ENCODE measurements at regions not wholly inside any gene's neighbourhood (a gene's known extent, or its start where the extent isn't known, plus 50 kb on each side); places are given as distances from the start of the nearest gene placed in this dataset.

- no peaks in the 10 kb centered on the region for H3K9me3 ChIP-seq (ENCODE audit: control insufficient read depth in 2 of 2, low read length in 2 of 2)
- peak overlapping the region in 1 of 2 donors; percentile 11 for H3K9ac ChIP-seq (ENCODE audit: low read depth in 1 of 2, low read length in 2 of 2)
- peaks cover 18 to 22% of the 10 kb centered on the region in 2 donors for H3K4me1 ChIP-seq (ENCODE audit: control insufficient read depth in 2 of 2, insufficient read depth in 2 of 2, low read length in 2 of 2)
- H3K36me3 ChIP-seq (ENCODE audit: control insufficient read depth in 2 of 2, insufficient read depth in 2 of 2, low read length in 2 of 2), result no peaks in the 10 kb centered on the region
- H3K27ac ChIP-seq (ENCODE audit: low read depth in 2 of 2, low read length in 2 of 2), result peak overlapping the region in 1 of 2 donors; percentile 27
- no peaks in the 10 kb centered on the region for H3K27me3 ChIP-seq (ENCODE audit: control insufficient read depth in 2 of 2, insufficient read depth in 2 of 2, low read length in 2 of 2)
- H3K4me3 ChIP-seq (ENCODE audit: low read length in 2 of 2), result no peak overlapping the region
These were observed 127.9 kb upstream of the LGALSL start for GRCh38 chr2:64325852-64326577.

- no peak overlapping the region for H3K9ac ChIP-seq (ENCODE audit: low read depth in 1 of 2, low read length in 2 of 2)
- no peaks in the 10 kb centered on the region for H3K27me3 ChIP-seq (ENCODE audit: control insufficient read depth in 2 of 2, insufficient read depth in 2 of 2, low read length in 2 of 2)
- no peak overlapping the region for H3K27ac ChIP-seq (ENCODE audit: low read depth in 2 of 2, low read length in 2 of 2)
- peaks cover 18 to 23% of the 10 kb centered on the region in 2 donors for H3K4me1 ChIP-seq (ENCODE audit: control insufficient read depth in 2 of 2, insufficient read depth in 2 of 2, low read length in 2 of 2)
- H3K4me3 ChIP-seq (ENCODE audit: low read length in 2 of 2), result no peak overlapping the region
- no peaks in the 10 kb centered on the region for H3K36me3 ChIP-seq (ENCODE audit: control insufficient read depth in 2 of 2, insufficient read depth in 2 of 2, low read length in 2 of 2)
- no peaks in the 10 kb centered on the region for H3K9me3 ChIP-seq (ENCODE audit: control insufficient read depth in 2 of 2, low read length in 2 of 2)
These were observed 127.3 kb upstream of the LGALSL start for GRCh38 chr2:64326578-64327050.

GRCh38 chr2:64327129-64327509 lies 126.8 kb upstream of the LGALSL start:
- Histone ChIP-seq H3K4me1 (ENCODE audit: control insufficient read depth in 2 of 2, insufficient read depth in 2 of 2, low read length in 2 of 2) (peaks cover 18 to 23% of the 10 kb centered on the region in 2 donors), H3K27ac (ENCODE audit: low read depth in 2 of 2, low read length in 2 of 2) (peak overlapping the region; percentile 12 to 29), H3K9ac (ENCODE audit: low read depth in 1 of 2, low read length in 2 of 2) (peak overlapping the region in 1 of 2 donors; percentile 24)

GRCh38 chr2:64327510-64328414 lies 126.2 kb upstream of the LGALSL start:
- peak overlapping the region; percentile 24 to 31 for H3K9ac ChIP-seq (ENCODE audit: low read depth in 1 of 2, low read length in 2 of 2)
- H3K27me3 ChIP-seq (ENCODE audit: control insufficient read depth in 2 of 2, insufficient read depth in 2 of 2, low read length in 2 of 2), result no peaks in the 10 kb centered on the region
- no peaks in the 10 kb centered on the region for H3K9me3 ChIP-seq (ENCODE audit: control insufficient read depth in 2 of 2, low read length in 2 of 2)
- H3K36me3 ChIP-seq (ENCODE audit: control insufficient read depth in 2 of 2, insufficient read depth in 2 of 2, low read length in 2 of 2), result no peaks in the 10 kb centered on the region
- H3K4me1 ChIP-seq (ENCODE audit: control insufficient read depth in 2 of 2, insufficient read depth in 2 of 2, low read length in 2 of 2), result peaks cover 18 to 23% of the 10 kb centered on the region in 2 donors
- H3K27ac ChIP-seq (ENCODE audit: low read depth in 2 of 2, low read length in 2 of 2), result peak overlapping the region; percentile 12 to 54
- H3K4me3 ChIP-seq (ENCODE audit: low read length in 2 of 2), result peak overlapping the region in 1 of 2 donors; percentile 56

More at GRCh38 chr2:64327129-64327509, 126.8 kb upstream of the LGALSL start:
- no peaks in the 10 kb centered on the region for H3K27me3 ChIP-seq (ENCODE audit: control insufficient read depth in 2 of 2, insufficient read depth in 2 of 2, low read length in 2 of 2)
- no peaks in the 10 kb centered on the region for H3K36me3 ChIP-seq (ENCODE audit: control insufficient read depth in 2 of 2, insufficient read depth in 2 of 2, low read length in 2 of 2)
- H3K4me3 ChIP-seq (ENCODE audit: low read length in 2 of 2), result peak overlapping the region in 1 of 2 donors; percentile 56
- no peaks in the 10 kb centered on the region for H3K9me3 ChIP-seq (ENCODE audit: control insufficient read depth in 2 of 2, low read length in 2 of 2)

GRCh38 chr2:64328415-64328722 lies 125.6 kb upstream of the LGALSL start:
- Histone ChIP-seq H3K9me3 (ENCODE audit: control insufficient read depth in 2 of 2, low read length in 2 of 2) (no peaks in the 10 kb centered on the region), H3K9ac (ENCODE audit: low read depth in 1 of 2, low read length in 2 of 2) (no peak overlapping the region), H3K4me3 (ENCODE audit: low read length in 2 of 2) (no peak overlapping the region), H3K27ac (ENCODE audit: low read depth in 2 of 2, low read length in 2 of 2) (peak overlapping the region in 1 of 2 donors; percentile 54), H3K4me1 (ENCODE audit: control insufficient read depth in 2 of 2, insufficient read depth in 2 of 2, low read length in 2 of 2) (peaks cover 18 to 23% of the 10 kb centered on the region in 2 donors), H3K36me3 (ENCODE audit: control insufficient read depth in 2 of 2, insufficient read depth in 2 of 2, low read length in 2 of 2) (no peaks in the 10 kb centered on the region), H3K27me3 (ENCODE audit: control insufficient read depth in 2 of 2, insufficient read depth in 2 of 2, low read length in 2 of 2) (no peaks in the 10 kb centered on the region)

- Histone ChIP-seq H3K9ac (ENCODE audit: low read depth in 1 of 2, low read length in 2 of 2) (no peak overlapping the region), H3K9me3 (ENCODE audit: control insufficient read depth in 2 of 2, low read length in 2 of 2) (no peaks in the 10 kb centered on the region), H3K4me3 (ENCODE audit: low read length in 2 of 2) (no peak overlapping the region), H3K27ac (ENCODE audit: low read depth in 2 of 2, low read length in 2 of 2) (no peak overlapping the region), H3K27me3 (ENCODE audit: control insufficient read depth in 2 of 2, insufficient read depth in 2 of 2, low read length in 2 of 2) (no peaks in the 10 kb centered on the region), H3K36me3 (ENCODE audit: control insufficient read depth in 2 of 2, insufficient read depth in 2 of 2, low read length in 2 of 2) (no peaks in the 10 kb centered on the region), H3K4me1 (ENCODE audit: control insufficient read depth in 2 of 2, insufficient read depth in 2 of 2, low read length in 2 of 2) (peaks cover 18 to 23% of the 10 kb centered on the region in 2 donors)
These were observed 125.2 kb upstream of the LGALSL start for GRCh38 chr2:64328756-64329155.

- peaks cover 18 to 23% of the 10 kb centered on the region in 2 donors for H3K4me1 ChIP-seq (ENCODE audit: control insufficient read depth in 2 of 2, insufficient read depth in 2 of 2, low read length in 2 of 2)
- H3K27ac ChIP-seq (ENCODE audit: low read depth in 2 of 2, low read length in 2 of 2), result peak overlapping the region; percentile 71 to 81
- peak overlapping the region in 1 of 2 donors; percentile 47 for H3K9ac ChIP-seq (ENCODE audit: low read depth in 1 of 2, low read length in 2 of 2)
- no peak overlapping the region for H3K4me3 ChIP-seq (ENCODE audit: low read length in 2 of 2)
- H3K27me3 ChIP-seq (ENCODE audit: control insufficient read depth in 2 of 2, insufficient read depth in 2 of 2, low read length in 2 of 2), result no peaks in the 10 kb centered on the region
- no peaks in the 10 kb centered on the region for H3K9me3 ChIP-seq (ENCODE audit: control insufficient read depth in 2 of 2, low read length in 2 of 2)
- no peaks in the 10 kb centered on the region for H3K36me3 ChIP-seq (ENCODE audit: control insufficient read depth in 2 of 2, insufficient read depth in 2 of 2, low read length in 2 of 2)
These were observed 124.1 kb upstream of the LGALSL start for GRCh38 chr2:64329848-64330247.

- Histone ChIP-seq H3K27me3 (ENCODE audit: control insufficient read depth in 2 of 2, insufficient read depth in 2 of 2, low read length in 2 of 2) (no peaks in the 10 kb centered on the region), H3K36me3 (ENCODE audit: control insufficient read depth in 2 of 2, insufficient read depth in 2 of 2, low read length in 2 of 2) (no peaks in the 10 kb centered on the region), H3K4me3 (ENCODE audit: low read length in 2 of 2) (peak overlapping the region; percentile 28 to 53), H3K9ac (ENCODE audit: low read depth in 1 of 2, low read length in 2 of 2) (peak overlapping the region in 1 of 2 donors; percentile 41), H3K9me3 (ENCODE audit: control insufficient read depth in 2 of 2, low read length in 2 of 2) (no peaks in the 10 kb centered on the region), H3K27ac (ENCODE audit: low read depth in 2 of 2, low read length in 2 of 2) (peak overlapping the region; percentile 71 to 81), H3K4me1 (ENCODE audit: control insufficient read depth in 2 of 2, insufficient read depth in 2 of 2, low read length in 2 of 2) (peaks cover 18 to 21% of the 10 kb centered on the region in 2 donors)
These were observed 123.5 kb upstream of the LGALSL start for GRCh38 chr2:64330281-64331113.

GRCh38 chr2:64331114-64331645 lies 122.8 kb upstream of the LGALSL start:
- Histone ChIP-seq H3K4me3 (ENCODE audit: low read length in 2 of 2) (peak overlapping the region in 1 of 2 donors; percentile 53), H3K9ac (ENCODE audit: low read depth in 1 of 2, low read length in 2 of 2) (no peak overlapping the region)

More at GRCh38 chr2:64331114-64331645, 122.8 kb upstream of the LGALSL start:
- Histone ChIP-seq H3K27me3 (ENCODE audit: control insufficient read depth in 2 of 2, insufficient read depth in 2 of 2, low read length in 2 of 2) (no peaks in the 10 kb centered on the region), H3K4me1 (ENCODE audit: control insufficient read depth in 2 of 2, insufficient read depth in 2 of 2, low read length in 2 of 2) (peaks cover 18 to 19% of the 10 kb centered on the region in 2 donors), H3K27ac (ENCODE audit: low read depth in 2 of 2, low read length in 2 of 2) (no peak overlapping the region), H3K9me3 (ENCODE audit: control insufficient read depth in 2 of 2, low read length in 2 of 2) (no peaks in the 10 kb centered on the region), H3K36me3 (ENCODE audit: control insufficient read depth in 2 of 2, insufficient read depth in 2 of 2, low read length in 2 of 2) (no peaks in the 10 kb centered on the region)
